GM12874 (cell line): ENCODE measurements at regions not wholly inside any gene's neighbourhood (a gene's known extent, or its start where the extent isn't known, plus 50 kb on each side); places are given as distances from the start of the nearest gene placed in this dataset.

Source experiments
- TF ChIP-seq, protein P1 (sequence below): IDR thresholded peaks from 2 replicates; pipeline ENCODE4 v1.5.1; 2011; ENCODE audit warnings: low read depth, mild to moderate bottlenecking, control low read depth, low read length, moderate library complexity; ENCODE audit not compliant: insufficient read depth

DNA sequence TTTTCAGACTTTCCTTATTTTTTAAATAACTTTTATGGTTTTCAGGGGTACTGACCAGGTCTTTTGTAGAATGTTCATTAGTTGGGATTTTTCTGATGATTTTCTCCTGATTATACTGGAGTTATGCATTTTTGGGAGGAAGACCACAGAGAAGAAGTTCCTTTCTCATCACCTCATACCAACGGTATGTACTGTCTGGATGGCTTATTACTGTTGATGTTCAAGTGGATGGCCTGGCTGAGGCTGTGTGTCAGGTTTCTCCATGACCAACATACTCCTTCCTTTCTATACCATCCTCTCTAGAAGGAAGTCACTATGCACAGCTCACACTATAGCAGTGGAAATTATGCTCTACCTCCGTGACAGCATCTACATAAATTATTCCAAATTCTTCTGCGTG lies 71.1 kb upstream of the NR3C1 start:
- TF ChIP-seq, protein P1, sequence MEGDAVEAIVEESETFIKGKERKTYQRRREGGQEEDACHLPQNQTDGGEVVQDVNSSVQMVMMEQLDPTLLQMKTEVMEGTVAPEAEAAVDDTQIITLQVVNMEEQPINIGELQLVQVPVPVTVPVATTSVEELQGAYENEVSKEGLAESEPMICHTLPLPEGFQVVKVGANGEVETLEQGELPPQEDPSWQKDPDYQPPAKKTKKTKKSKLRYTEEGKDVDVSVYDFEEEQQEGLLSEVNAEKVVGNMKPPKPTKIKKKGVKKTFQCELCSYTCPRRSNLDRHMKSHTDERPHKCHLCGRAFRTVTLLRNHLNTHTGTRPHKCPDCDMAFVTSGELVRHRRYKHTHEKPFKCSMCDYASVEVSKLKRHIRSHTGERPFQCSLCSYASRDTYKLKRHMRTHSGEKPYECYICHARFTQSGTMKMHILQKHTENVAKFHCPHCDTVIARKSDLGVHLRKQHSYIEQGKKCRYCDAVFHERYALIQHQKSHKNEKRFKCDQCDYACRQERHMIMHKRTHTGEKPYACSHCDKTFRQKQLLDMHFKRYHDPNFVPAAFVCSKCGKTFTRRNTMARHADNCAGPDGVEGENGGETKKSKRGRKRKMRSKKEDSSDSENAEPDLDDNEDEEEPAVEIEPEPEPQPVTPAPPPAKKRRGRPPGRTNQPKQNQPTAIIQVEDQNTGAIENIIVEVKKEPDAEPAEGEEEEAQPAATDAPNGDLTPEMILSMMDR: no peak

DNA sequence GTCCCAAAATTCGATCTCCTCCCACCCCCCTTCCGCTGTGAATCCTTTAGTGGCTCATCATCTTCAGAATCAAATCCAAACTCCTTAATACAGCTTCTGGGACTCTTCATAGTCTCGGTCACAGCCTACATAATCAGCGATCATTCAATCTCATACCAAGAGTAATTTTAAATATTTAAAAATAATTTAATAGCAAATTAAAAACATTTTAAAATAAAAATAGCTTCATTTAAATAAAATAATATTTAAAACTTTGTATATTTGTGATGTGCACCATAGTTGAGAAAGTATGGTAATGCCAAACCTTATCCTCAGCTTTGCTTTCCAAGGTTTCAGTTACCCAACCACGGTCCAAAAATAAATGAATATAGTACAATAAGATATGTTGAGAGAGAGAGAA lies 70.0 kb upstream of the NR3C1 start:
- TF ChIP-seq, protein P1: no peak

DNA sequence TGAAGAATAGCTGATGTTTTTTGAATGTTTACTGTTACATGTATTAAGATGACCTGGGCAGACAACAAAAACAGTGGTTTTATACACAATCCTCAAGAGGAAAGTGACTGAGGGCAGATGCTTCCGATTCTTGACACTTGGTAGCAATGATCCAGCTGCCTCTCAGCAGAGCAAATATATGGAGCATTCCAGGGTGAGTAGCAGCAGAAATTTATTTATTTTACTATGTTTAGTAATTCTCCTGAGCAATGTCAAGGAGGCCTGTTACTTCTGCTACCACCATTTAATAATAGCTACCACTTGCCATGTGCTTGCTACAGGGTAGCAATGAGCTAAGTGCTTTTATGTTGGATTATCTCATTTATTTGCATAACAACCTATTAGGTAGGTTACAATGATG lies 69.1 kb upstream of the NR3C1 start:
- TF ChIP-seq, protein P1: no peak

DNA sequence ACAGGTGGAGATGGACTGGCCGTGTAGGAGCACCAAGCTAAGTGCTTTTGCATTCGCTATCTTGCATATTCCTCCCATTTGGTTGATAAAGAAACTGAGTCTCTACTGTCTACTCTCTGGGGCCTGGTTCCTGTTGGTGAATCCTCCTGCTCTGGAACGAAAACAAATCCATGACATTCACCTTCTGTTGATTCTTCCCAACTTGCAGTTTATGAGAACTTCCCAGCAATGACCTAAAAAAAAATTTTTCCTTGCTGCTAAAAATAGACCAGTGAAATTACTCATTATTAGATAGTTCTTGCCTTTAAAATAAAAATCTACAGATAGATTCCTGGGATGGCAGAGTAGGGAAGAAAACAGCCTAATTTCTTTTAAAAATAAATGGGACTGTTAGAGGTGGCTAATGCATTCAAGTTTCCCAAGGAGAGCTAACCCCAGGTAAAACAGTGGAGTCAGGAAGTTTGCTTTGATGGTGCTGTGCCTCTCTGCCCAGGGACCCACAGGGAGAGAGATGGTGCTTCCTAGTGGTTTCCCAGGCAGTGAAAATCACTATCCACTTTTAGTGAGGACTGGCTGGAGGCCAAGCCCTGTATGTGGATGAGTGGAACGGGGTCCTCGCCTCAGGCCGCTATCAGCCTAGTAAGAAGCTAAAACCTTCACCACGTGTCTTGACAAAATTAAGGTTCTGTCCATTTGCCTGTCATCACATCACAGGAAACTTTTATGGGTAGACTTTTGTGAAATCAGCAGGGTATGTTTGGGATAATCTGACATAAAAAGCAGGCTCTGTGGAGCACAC lies 68.4 kb upstream of the NR3C1 start:
- TF ChIP-seq, protein P1: no peak

DNA sequence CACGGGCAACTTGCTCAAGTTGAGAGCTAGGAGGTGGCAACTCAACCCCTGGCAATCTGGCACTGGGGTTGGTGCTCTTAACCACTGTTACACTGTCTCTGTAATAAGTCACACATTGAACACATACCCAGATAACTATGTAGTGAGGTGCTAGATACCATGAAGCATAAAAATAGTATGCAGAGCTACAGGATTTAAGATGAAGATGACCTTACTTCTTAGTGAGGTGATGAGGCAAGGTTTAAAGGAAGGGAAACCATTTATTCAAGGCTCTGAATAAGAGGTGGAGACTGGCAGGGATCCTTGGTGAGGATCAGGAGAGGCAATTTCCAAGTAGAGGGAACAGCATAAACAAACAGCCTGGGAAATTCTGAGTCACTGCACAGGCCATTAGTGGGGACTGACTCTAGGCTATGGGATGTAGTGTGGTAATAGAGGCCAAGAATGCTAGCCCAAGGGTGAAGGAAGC lies 67.6 kb upstream of the NR3C1 start:
- TF ChIP-seq, protein P1: no peak

DNA sequence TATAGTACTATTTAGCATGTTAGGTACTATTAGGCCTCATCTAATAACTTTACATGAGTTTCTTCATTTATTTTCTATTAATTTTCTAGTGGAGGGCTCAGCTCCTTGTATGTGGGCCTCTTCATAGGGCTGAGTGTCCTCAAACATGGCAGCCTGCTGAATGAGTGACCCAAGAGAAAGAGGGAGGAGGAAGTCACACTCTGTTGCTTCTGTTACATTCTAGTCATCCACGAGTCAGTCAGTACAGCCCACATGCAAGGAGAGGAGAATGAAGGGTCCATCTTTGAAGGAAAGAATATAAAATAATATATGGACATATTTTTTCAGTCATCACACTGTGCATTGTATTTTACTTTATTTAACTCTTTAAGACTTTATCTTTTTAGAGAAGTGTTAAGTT lies 66.6 kb upstream of the NR3C1 start:
- TF ChIP-seq, protein P1: no peak

DNA sequence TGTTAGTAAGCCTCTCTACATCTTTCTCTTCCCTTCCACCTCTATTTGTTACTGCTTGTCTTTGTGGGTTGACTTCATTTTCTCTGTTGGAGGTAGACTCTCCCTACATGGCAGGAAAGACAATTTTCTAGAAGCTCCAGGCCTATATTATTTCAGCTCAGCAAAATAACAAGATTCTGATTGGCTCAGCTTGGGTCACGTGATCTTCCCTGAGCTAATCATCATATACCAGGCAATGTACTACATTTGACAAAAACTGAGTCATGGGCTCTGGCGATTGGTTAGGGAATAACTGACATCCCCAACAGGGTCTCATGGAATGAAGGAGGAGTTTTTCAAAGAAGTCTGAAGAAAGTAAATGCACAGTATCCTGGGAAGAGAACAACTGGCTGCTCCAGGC lies 65.6 kb upstream of the NR3C1 start:
- TF ChIP-seq, protein P1: no peak
